ENCODE measurements at regions not wholly inside any gene's neighbourhood (a gene's known extent, or its start where the extent isn't known, plus 50 kb on each side); places are given as distances from the start of the nearest gene placed in this dataset.
"Not testable (repeated sequence)": the region's sequence is repeated elsewhere in the genome, so short reads cannot be mapped to it uniquely, and the experiment has no call there.

- no peak overlapping the region for H3K4me3 ChIP-seq
- H3K4me1 ChIP-seq = no peaks in the 10 kb centered on the region
- TF ChIP-seq CTCF (IDR thresholded peaks at IDR 0.05) = no peak
- peak; percentile 10 to 67 for DNase-seq (ENCODE audit: low spot score in 2 of 2)
- H3K36me3 ChIP-seq = no peaks in the 10 kb centered on the region
- no peak overlapping the region for H3K27ac ChIP-seq
- intact Hi-C loops (cut with DNase I) = no loop called here
- no peaks in the 10 kb centered on the region for H3K9me3 ChIP-seq
- H3K27me3 ChIP-seq = no peaks in the 10 kb centered on the region
Observed at GRCh38 chr5:53167836-53168235, 58.3 kb upstream of the MOCS2 start.

GRCh38 chr5:53169933-53170332 lies 60.4 kb upstream of the MOCS2 start:
- no peaks in the 10 kb centered on the region for H3K9me3 ChIP-seq
- no peak overlapping the region for H3K27ac ChIP-seq
- H3K27me3 ChIP-seq = no peaks in the 10 kb centered on the region
- no peaks in the 10 kb centered on the region for H3K4me1 ChIP-seq
- no peaks in the 10 kb centered on the region for H3K36me3 ChIP-seq
- H3K4me3 ChIP-seq = no peak overlapping the region
- no peak for TF ChIP-seq CTCF (IDR thresholded peaks at IDR 0.05)
- intact Hi-C loops (cut with DNase I) = loop anchor here (1.0 to 5.0 kb wide), 2 partner anchors 260 to 1047 kb away; no protein-coding TSS in a partner anchor
- no peak for DNase-seq (ENCODE audit: low spot score in 2 of 2)

- Histone ChIP-seq H3K9me3 (no peaks in the 10 kb centered on the region), H3K4me3 (no peak overlapping the region), H3K36me3 (no peaks in the 10 kb centered on the region), H3K27me3 (no peaks in the 10 kb centered on the region), H3K27ac (no peak overlapping the region), H3K4me1 (no peaks in the 10 kb centered on the region)
- intact Hi-C loops (cut with DNase I) = loop anchor here (1.0 to 5.0 kb wide), 2 partner anchors 259 to 1046 kb away; no protein-coding TSS in a partner anchor
- no peak for DNase-seq (ENCODE audit: low spot score in 2 of 2)
- peak; percentile 50 to 70 (median 56) for TF ChIP-seq CTCF (IDR thresholded peaks at IDR 0.05)
Observed at GRCh38 chr5:53170746-53171349, 61.3 kb upstream of the MOCS2 start.

GRCh38 chr5:53172073-53172472 lies 62.5 kb upstream of the MOCS2 start:
- not testable (repeated sequence) for H3K27ac ChIP-seq; H3K36me3 ChIP-seq; H3K27me3 ChIP-seq; DNase-seq (ENCODE audit: low spot score in 2 of 2); H3K4me1 ChIP-seq; H3K4me3 ChIP-seq; H3K9me3 ChIP-seq
- intact Hi-C loops (cut with DNase I) = loop anchor here (5.0 kb wide), 1 partner anchor 1045 kb away; no protein-coding TSS in a partner anchor

GRCh38 chr5:53172630-53173029 lies 63.1 kb upstream of the MOCS2 start:
- no peaks in the 10 kb centered on the region for H3K27me3 ChIP-seq
- intact Hi-C loops (cut with DNase I) = loop anchor here (5.0 kb wide), 1 partner anchor 1045 kb away; no protein-coding TSS in a partner anchor
- no peaks in the 10 kb centered on the region for H3K36me3 ChIP-seq
- no peak overlapping the region for H3K27ac ChIP-seq
- H3K4me1 ChIP-seq = no peaks in the 10 kb centered on the region
- TF ChIP-seq CTCF (IDR thresholded peaks at IDR 0.05) = no peak
- DNase-seq (ENCODE audit: low spot score in 2 of 2) = no peak
- H3K9me3 ChIP-seq = no peaks in the 10 kb centered on the region
- H3K4me3 ChIP-seq = no peak overlapping the region

- intact Hi-C loops (cut with DNase I) = loop anchor here (5.0 kb wide), 1 partner anchor 1044 kb away; no protein-coding TSS in a partner anchor
- no peaks in the 10 kb centered on the region for H3K9me3 ChIP-seq
- no peak overlapping the region for H3K4me3 ChIP-seq
- no peak for DNase-seq (ENCODE audit: low spot score in 2 of 2)
- no peak for TF ChIP-seq CTCF (IDR thresholded peaks at IDR 0.05)
- H3K27me3 ChIP-seq = no peaks in the 10 kb centered on the region
- no peaks in the 10 kb centered on the region for H3K4me1 ChIP-seq
- H3K36me3 ChIP-seq = no peaks in the 10 kb centered on the region
- H3K27ac ChIP-seq = no peak overlapping the region
Observed at GRCh38 chr5:53173083-53173482, 63.5 kb upstream of the MOCS2 start.
